Thyroid gland (tissue), 4 donors: ENCODE measurements at regions not wholly inside any gene's neighbourhood (a gene's known extent, or its start where the extent isn't known, plus 50 kb on each side); places are given as distances from the start of the nearest gene placed in this dataset.

Source experiments
- DNase-seq, 2 donors: peaks; one replicate each; pipeline ENCODE4 v3.0.0-alpha.2; 2019
- H3K27ac ChIP-seq, 3 donors: fragments of 200-600 bp; sonication (generic); 1 replicate in 2 of 3; 2 replicates in 1 of 3; pipeline ENCODE4 v1.5.1; 2016 to 2019; ENCODE audit warnings: mild to moderate bottlenecking in 1 of 3, moderate library complexity in 1 of 3
- H3K27me3 ChIP-seq: fragments of 200-600 bp; sonication (generic); one replicate; pipeline ENCODE4 v1.5.1; 2019
- H3K36me3 ChIP-seq, 2 donors: fragments of 200-600 bp; sonication (generic); one replicate each; pipeline ENCODE4 v1.5.1; 2016 to 2019
- H3K4me1 ChIP-seq, 2 donors: fragments of 200-600 bp; sonication (generic); one replicate each; pipeline ENCODE4 v1.5.1; 2017 to 2019
- H3K4me3 ChIP-seq, 3 donors: fragments of 200-600 bp; sonication (generic); replicated peaks in 1 of 3; 1 replicate in 2 of 3; 2 replicates in 1 of 3; pipeline ENCODE4 v1.5.1; 2016; ENCODE audit warnings: mild to moderate bottlenecking in 1 of 3
- H3K9me3 ChIP-seq: fragments of 200-600 bp; sonication (generic); one replicate; pipeline ENCODE4 v1.5.1; 2017
- POLR2A ChIP-seq, 2 donors: fragments of 450-650 bp; IDR thresholded peaks; one replicate each; pipeline ENCODE4 v1.6.1; 2017; ENCODE audit warnings: antibody characterized with exemption in 2 of 2, mild to moderate bottlenecking in 2 of 2, moderate library complexity in 1 of 2
- WGBS, 2 donors: methylation state at CpG; one replicate each; pipeline ENCODE4 v1.1.5; 2017; 5-methylcytosine and 5-hydroxymethylcytosine counted together
- intact Hi-C: fragments of 100-400 bp; cut with DNase I; formaldehyde crosslinking; loops from one replicate; pipeline ENCODE4 v1.15.1; 2023
- TF ChIP-seq, protein P1 (sequence below), 6 experiments: fragments of 200-600 bp in 3 of 6; fragments of 450-650 bp in 3 of 6; sonication (generic) in 3 of 6; IDR thresholded peaks; one replicate each; pipeline ENCODE4 v1.5.1; 2016 to 2019; ENCODE audit warnings: antibody characterized with exemption in 6 of 6, mild to moderate bottlenecking in 2 of 6, inconsistent platforms in 1 of 6, moderate library complexity in 1 of 6

DNA sequence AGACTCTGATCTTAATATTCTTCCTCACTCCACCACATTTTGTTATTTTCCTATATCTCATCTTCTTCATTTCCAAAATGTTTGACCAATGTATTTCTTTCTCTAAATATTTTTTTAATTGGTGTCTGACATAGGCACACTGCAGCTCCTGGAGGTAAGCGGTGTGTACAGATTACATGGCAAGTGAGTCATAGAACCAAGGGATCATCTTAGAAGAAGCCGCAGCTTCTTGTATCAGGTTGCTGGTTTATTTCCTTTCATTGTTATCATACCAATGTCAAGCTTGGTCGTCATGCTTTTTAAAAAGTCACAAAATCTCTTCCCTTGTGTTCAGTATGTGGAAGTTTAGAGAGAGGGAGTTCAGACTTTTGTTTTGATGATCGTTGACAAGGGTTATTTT lies 526.1 kb upstream of the CDH18 start:
- no peak overlapping the region for H3K27ac ChIP-seq
- 67 to 70% methylated on average over 4 of the region's 4 CpGs for WGBS, 2 donors
- H3K27me3 ChIP-seq: no peaks in the 10 kb centered on the region
- no peak overlapping the region for H3K4me3 ChIP-seq
- no peaks in the 10 kb centered on the region for H3K36me3 ChIP-seq
- no peaks in the 10 kb centered on the region for H3K9me3 ChIP-seq
- H3K4me1 ChIP-seq: no peaks in the 10 kb centered on the region
- DNase-seq: no peak
- TF ChIP-seq, protein P1, sequence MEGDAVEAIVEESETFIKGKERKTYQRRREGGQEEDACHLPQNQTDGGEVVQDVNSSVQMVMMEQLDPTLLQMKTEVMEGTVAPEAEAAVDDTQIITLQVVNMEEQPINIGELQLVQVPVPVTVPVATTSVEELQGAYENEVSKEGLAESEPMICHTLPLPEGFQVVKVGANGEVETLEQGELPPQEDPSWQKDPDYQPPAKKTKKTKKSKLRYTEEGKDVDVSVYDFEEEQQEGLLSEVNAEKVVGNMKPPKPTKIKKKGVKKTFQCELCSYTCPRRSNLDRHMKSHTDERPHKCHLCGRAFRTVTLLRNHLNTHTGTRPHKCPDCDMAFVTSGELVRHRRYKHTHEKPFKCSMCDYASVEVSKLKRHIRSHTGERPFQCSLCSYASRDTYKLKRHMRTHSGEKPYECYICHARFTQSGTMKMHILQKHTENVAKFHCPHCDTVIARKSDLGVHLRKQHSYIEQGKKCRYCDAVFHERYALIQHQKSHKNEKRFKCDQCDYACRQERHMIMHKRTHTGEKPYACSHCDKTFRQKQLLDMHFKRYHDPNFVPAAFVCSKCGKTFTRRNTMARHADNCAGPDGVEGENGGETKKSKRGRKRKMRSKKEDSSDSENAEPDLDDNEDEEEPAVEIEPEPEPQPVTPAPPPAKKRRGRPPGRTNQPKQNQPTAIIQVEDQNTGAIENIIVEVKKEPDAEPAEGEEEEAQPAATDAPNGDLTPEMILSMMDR (IDR thresholded peaks at IDR 0.05): no peak
- TF ChIP-seq POLR2A (IDR thresholded peaks at IDR 0.05): no peak
- intact Hi-C loops: no loop called here

DNA sequence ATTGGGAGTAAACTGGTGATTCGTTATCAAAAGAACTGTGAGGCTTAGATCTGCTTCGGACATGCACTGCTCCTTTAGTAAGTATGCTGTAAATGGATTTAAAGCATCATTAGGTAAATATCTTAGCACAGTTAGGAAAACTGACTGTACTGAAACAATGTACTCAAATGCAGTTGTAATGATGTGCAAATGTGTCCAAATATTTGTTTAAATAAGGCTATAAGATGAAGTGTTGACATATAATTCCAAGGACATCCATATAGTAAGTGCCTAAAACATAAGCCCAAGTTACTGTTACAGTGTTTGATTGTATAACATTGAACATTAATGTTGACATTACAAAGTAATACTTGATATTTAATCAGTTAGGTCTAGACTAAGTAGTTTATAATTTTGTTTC lies 512.5 kb upstream of the CDH18 start:
- no peak for DNase-seq
- Histone ChIP-seq H3K27me3 (no peaks in the 10 kb centered on the region), H3K9me3 (no peaks in the 10 kb centered on the region), H3K36me3 (no peaks in the 10 kb centered on the region), H3K4me1 (no peaks in the 10 kb centered on the region), H3K4me3 (no peak overlapping the region), H3K27ac (no peak overlapping the region)
- TF ChIP-seq, protein P1 (IDR thresholded peaks at IDR 0.05): no peak
- TF ChIP-seq POLR2A (IDR thresholded peaks at IDR 0.05): no peak
- intact Hi-C loops: no loop called here
- WGBS, 2 donors: 75 to 89% methylated on average over 2 of the region's 2 CpGs

DNA sequence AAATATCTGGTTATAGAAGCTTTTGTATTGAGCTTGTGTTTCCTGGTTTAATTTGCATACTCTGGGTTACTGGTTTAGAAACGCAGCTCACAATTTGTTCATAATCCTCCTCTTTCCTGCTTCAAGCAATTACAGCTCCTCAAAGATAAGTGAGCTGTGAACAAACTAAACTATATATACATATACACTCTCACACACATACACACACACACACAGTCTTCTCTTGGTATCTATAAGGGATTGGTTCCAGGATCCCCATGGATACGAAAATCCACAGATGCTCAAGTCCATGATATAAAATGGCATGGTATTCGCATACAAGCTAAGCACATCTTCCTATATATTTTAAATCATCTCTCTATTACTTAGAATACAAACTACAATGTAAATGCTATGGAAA lies 510.9 kb upstream of the CDH18 start:
- H3K36me3 ChIP-seq: no peaks in the 10 kb centered on the region
- H3K9me3 ChIP-seq: no peaks in the 10 kb centered on the region
- no peaks in the 10 kb centered on the region for H3K4me1 ChIP-seq
- 80 to 83% methylated on average over 3 of the region's 3 CpGs for WGBS, 2 donors
- H3K27me3 ChIP-seq: no peaks in the 10 kb centered on the region
- DNase-seq: no peak
- H3K4me3 ChIP-seq: no peak overlapping the region
- H3K27ac ChIP-seq: no peak overlapping the region
- intact Hi-C loops: no loop called here
- TF ChIP-seq, protein P1 (IDR thresholded peaks at IDR 0.05): no peak

DNA sequence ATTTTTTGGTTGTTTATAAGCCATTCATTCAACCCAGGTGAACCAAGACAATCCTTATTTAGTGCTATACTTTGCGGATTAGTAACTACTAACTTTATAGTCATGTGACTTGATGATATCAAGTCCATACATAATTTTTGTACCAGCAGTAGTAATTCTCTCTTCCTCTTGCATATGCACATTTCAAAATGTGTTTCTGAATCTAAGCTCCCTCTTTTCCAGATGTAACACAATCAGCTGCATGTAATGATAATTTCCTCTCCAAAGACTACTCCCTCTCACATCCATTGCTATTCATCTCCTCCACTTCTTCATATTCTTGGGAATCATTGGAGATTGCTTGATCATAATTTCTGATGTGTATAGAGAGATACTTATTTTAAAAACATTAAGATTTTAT lies 510.1 kb upstream of the CDH18 start:
- intact Hi-C loops: no loop called here
- Histone ChIP-seq H3K27ac (no peak overlapping the region), H3K27me3 (no peaks in the 10 kb centered on the region), H3K4me3 (no peak overlapping the region), H3K36me3 (no peaks in the 10 kb centered on the region), H3K9me3 (no peaks in the 10 kb centered on the region), H3K4me1 (no peaks in the 10 kb centered on the region)
- 90 to 100% methylated on average over 1 of the region's 1 CpG for WGBS, 2 donors
- no peak for TF ChIP-seq POLR2A (IDR thresholded peaks at IDR 0.05)
- TF ChIP-seq, protein P1 (IDR thresholded peaks at IDR 0.05): no peak
- DNase-seq: no peak

DNA sequence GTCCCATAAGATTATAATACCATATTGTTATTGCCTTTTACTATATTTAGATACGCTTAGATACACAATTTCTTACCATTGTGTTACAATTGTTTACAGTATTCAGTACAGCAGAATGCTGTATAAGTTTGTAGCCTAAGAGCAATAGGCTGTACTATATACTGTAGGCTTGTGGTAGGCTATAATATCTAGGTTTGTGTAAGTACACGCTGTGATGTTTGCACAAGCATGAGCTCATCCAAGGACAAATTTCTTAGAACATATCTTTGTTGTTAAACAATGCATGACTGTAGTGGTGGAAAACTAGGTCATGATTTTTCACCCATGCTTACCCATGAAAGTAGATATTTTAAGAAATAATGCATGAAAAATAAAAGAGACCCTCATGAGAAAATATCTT lies 509.4 kb upstream of the CDH18 start:
- WGBS, 2 donors: 75 to 76% methylated on average over 2 of the region's 2 CpGs
- no peaks in the 10 kb centered on the region for H3K36me3 ChIP-seq
- no peaks in the 10 kb centered on the region for H3K27me3 ChIP-seq
- H3K4me1 ChIP-seq: no peaks in the 10 kb centered on the region
- DNase-seq: no peak
- intact Hi-C loops: no loop called here
- H3K27ac ChIP-seq: no peak overlapping the region
- H3K4me3 ChIP-seq: no peak overlapping the region
- no peaks in the 10 kb centered on the region for H3K9me3 ChIP-seq
- TF ChIP-seq POLR2A (IDR thresholded peaks at IDR 0.05): no peak
- TF ChIP-seq, protein P1 (IDR thresholded peaks at IDR 0.05): no peak
